GM20000 (cell line): ENCODE measurements at regions not wholly inside any gene's neighbourhood (a gene's known extent, or its start where the extent isn't known, plus 50 kb on each side); places are given as distances from the start of the nearest gene placed in this dataset.

Source experiments
- DNase-seq: peaks from one replicate; pipeline ENCODE4 v3.0.0; 2012; ENCODE audit warnings: low spot score
- TF ChIP-seq, protein P1 (sequence below): IDR thresholded peaks from 2 replicates; pipeline ENCODE4 v1.5.1; 2012; ENCODE audit warnings: mild to moderate bottlenecking, control low read depth; ENCODE audit errors: extremely low read depth, missing control alignments

DNA sequence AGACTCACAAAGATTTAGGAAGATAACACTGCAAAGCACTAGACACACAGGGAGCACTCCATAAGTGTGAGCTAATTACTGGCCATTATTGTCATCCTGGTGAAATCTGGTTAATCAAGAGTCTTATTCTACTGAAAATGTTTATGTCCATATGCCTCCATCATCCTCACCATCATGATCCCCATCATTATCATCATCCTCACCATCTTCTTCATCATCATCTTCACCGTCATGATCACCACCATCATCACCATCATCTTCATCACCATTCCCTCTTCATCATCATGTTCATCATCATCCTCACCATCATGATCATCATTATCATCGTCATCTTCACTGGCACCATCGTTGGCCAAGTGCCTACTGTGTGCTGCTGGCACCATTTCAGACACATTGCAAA is 76.3 kb upstream of the CARD11 start:
- no peak for DNase-seq
- TF ChIP-seq, protein P1, sequence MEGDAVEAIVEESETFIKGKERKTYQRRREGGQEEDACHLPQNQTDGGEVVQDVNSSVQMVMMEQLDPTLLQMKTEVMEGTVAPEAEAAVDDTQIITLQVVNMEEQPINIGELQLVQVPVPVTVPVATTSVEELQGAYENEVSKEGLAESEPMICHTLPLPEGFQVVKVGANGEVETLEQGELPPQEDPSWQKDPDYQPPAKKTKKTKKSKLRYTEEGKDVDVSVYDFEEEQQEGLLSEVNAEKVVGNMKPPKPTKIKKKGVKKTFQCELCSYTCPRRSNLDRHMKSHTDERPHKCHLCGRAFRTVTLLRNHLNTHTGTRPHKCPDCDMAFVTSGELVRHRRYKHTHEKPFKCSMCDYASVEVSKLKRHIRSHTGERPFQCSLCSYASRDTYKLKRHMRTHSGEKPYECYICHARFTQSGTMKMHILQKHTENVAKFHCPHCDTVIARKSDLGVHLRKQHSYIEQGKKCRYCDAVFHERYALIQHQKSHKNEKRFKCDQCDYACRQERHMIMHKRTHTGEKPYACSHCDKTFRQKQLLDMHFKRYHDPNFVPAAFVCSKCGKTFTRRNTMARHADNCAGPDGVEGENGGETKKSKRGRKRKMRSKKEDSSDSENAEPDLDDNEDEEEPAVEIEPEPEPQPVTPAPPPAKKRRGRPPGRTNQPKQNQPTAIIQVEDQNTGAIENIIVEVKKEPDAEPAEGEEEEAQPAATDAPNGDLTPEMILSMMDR, result no peak

DNA sequence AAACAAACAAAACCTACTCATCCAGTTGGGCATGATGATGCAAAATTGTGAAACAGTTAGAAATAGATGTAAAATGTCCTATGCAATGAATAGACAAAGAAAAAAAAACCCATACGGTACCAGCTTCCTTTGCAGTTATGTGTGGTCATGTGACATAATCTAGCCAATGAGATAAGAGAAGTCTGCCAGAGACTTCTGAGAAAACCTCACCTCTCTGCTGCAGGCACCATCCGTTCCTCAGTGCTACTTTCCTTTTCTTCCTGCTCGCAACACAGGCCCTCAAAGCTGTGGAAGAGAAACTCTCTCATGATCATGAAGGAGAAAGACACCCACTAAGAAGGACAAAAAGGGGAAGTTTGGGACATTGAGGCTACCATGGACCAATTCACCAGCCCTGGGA is 76.8 kb upstream of the CARD11 start:
- no peak for DNase-seq
- TF ChIP-seq, protein P1, result no peak

DNA sequence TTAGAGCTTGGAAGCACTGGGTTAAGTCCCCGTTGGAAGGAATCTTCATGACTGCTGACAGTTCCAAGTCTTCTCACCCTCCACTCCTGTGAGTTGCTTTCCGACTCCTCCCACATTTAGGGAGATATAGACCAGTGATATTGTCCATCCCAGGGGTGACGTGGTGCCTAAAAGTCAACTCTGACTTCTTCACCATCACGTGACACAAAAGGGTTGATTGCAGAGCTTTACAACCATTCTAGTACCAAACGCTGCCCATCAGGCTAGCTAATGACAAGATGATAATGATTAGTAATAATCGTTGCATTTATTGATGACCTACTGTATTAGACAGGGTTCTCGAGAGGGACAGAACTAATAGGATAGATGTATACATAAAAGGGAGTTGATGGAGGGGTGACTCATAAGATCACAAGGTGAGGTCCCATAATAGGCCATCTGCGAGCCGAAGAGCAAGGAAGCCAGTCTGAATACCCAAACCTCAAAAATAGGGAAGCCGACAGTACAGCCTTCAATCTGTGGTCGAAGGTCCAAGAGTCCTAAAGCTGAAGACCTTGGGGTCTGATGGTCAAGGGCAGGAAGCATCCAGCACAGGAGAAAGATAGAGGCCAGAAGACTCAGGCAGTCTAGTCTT is 85.3 kb upstream of the CARD11 start:
- TF ChIP-seq, protein P1, result no peak
- no peak for DNase-seq

DNA sequence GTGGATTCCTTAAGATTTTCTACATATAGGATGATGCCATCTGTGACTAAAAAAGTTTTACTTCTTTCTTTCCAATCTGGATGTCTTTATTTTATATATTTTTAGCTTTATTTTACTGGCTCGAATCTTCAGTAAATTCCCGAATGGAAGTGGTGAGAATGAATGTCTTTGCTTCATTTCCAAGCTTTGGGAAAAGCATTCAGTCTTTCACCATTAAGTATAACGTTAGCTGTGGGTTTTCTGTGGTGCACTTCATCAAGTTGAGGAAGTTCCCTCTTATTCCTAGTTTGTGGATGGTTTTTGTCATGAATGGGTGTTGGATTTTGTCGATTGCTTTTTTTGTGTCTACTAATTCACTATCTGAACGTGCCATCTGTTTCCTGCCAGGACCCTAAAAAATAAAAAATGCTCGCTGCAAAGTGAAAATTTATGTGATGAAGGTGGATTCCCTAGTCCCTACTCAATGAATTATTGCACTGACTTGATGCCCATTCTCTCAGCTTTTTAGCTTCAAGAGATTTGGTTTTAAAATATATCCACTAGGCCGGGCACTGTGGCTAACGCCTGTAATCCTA is 90.2 kb upstream of the CARD11 start:
- no peak for DNase-seq
- TF ChIP-seq, protein P1, result no peak

DNA sequence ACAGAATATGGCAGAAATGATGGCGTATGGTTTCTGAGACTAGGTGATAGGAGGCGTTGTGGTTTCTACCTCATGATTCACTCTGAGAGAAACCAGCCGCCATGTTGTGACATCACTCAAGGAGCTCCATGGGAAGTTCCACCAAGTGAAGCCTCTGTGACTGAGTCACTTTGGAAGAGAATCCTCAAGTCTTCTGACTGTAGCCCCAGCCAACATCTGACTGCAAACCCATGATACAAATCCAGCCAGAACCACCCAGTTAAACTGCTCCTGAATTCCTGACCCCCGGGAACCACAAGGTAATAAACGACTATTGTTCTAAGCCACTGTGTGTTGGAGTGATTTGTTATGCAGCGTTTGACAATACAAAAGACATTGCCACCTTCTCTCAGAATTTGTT is 91.1 kb upstream of the CARD11 start:
- TF ChIP-seq, protein P1, result no peak
- DNase-seq, result no peak

DNA sequence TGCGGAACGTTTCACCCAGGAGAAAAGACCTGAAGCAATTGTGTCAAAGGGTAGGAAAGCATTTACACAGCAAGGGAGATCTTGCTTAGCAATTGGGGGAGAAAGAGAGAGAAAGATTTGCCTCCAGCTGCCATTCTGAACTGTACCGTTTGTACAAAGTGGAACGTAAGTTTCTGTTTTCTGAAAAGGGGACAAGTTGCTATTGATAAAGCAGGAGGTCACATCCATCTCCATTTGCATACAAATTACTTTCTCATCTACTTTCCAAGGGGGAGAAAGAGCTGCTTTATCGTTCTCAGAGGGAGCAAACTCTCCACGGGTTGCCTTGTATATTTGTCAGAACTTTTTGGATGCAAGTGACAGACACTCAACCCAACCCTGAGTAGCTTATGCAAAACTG is 92.0 kb upstream of the CARD11 start:
- TF ChIP-seq, protein P1, result no peak
- no peak for DNase-seq

DNA sequence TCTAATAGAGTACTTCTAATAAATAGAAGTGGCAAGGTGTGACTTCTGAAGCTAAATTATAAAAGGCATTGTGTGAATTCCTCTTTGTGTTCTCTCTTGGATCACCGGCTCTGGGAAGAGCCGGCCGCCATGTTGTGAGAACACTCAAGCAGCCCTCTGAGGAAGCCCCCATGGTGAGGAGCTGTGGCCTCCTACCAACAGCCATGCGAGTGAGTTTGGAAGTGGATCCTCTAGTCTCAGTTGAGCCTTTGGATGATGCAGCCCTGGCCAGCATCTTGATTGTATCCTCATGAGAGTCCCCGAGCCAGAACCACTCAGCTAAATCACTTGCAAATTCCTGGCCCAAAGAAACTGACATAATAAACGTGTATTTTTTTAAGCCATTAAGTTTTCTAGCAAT is 94.5 kb upstream of the CARD11 start:
- TF ChIP-seq, protein P1, result no peak
- no peak for DNase-seq
